Nephron (organoid): ENCODE measurements at regions not wholly inside any gene's neighbourhood (a gene's known extent, or its start where the extent isn't known, plus 50 kb on each side); places are given as distances from the start of the nearest gene placed in this dataset.

Source experiments
- H3K27ac Mint-ChIP-seq, 3 experiments: 2 replicates each; pipeline ENCODE4 v1.8.0; 2020; ENCODE audit warnings: mixed read lengths in 3 of 3, mild to moderate bottlenecking in 2 of 3, moderate library complexity in 1 of 3
- H3K27me3 Mint-ChIP-seq: 2 replicates; pipeline ENCODE4 v1.8.0; 2021; ENCODE audit warnings: low read depth, mild to moderate bottlenecking, moderate library complexity, mixed read lengths
- H3K36me3 Mint-ChIP-seq: 2 replicates; pipeline ENCODE4 v1.8.0; 2020; ENCODE audit warnings: low read depth, mixed read lengths
- H3K4me1 Mint-ChIP-seq: 2 replicates; pipeline ENCODE4 v1.8.0; 2020; ENCODE audit warnings: mixed read lengths
- H3K4me3 Mint-ChIP-seq, 3 experiments: 2 replicates each; pipeline ENCODE4 v1.8.0; 2020; ENCODE audit warnings: mild to moderate bottlenecking in 3 of 3, mixed read lengths in 3 of 3, moderate library complexity in 2 of 3
- H3K9me3 Mint-ChIP-seq: 2 replicates; pipeline ENCODE4 v1.8.0; 2020; ENCODE audit warnings: mixed read lengths
- TF ChIP-seq, protein P1 (sequence below), 3 experiments: fragments of 200-600 bp; sonication (generic); IDR thresholded peaks; one replicate each; pipeline ENCODE4 v1.5.0; 2021; ENCODE audit warnings: antibody characterized with exemption in 3 of 3; ENCODE audit not compliant: unreplicated experiment in 3 of 3

- H3K9me3 Mint-ChIP-seq: no peaks in the 10 kb centered on the region
- TF ChIP-seq, protein P1, sequence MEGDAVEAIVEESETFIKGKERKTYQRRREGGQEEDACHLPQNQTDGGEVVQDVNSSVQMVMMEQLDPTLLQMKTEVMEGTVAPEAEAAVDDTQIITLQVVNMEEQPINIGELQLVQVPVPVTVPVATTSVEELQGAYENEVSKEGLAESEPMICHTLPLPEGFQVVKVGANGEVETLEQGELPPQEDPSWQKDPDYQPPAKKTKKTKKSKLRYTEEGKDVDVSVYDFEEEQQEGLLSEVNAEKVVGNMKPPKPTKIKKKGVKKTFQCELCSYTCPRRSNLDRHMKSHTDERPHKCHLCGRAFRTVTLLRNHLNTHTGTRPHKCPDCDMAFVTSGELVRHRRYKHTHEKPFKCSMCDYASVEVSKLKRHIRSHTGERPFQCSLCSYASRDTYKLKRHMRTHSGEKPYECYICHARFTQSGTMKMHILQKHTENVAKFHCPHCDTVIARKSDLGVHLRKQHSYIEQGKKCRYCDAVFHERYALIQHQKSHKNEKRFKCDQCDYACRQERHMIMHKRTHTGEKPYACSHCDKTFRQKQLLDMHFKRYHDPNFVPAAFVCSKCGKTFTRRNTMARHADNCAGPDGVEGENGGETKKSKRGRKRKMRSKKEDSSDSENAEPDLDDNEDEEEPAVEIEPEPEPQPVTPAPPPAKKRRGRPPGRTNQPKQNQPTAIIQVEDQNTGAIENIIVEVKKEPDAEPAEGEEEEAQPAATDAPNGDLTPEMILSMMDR (IDR thresholded peaks at IDR 0.05; ENCODE audit: unreplicated experiment in 3 of 3): no peak
- H3K4me1 Mint-ChIP-seq: no peaks in the 10 kb centered on the region
- H3K27ac Mint-ChIP-seq: no peak overlapping the region
- no peaks in the 10 kb centered on the region for H3K36me3 Mint-ChIP-seq
- no peaks in the 10 kb centered on the region for H3K27me3 Mint-ChIP-seq
- no peak overlapping the region for H3K4me3 Mint-ChIP-seq
Observed at GRCh38 chr11:33959855-33960400, 68.1 kb upstream of the LMO2 start.

GRCh38 chr11:33957304-33957917 is 65.5 kb upstream of the LMO2 start:
- Mint-ChIP-seq H3K36me3 (no peaks in the 10 kb centered on the region), H3K4me1 (no peaks in the 10 kb centered on the region), H3K4me3 (no peak overlapping the region), H3K9me3 (no peaks in the 10 kb centered on the region), H3K27me3 (peaks cover 3% of the 10 kb centered on the region), H3K27ac (no peak overlapping the region)
- TF ChIP-seq, protein P1 (IDR thresholded peaks at IDR 0.05; ENCODE audit: unreplicated experiment in 3 of 3): no peak

GRCh38 chr11:33956611-33957010 is 64.7 kb upstream of the LMO2 start:
- Mint-ChIP-seq H3K27ac (no peak overlapping the region), H3K9me3 (no peaks in the 10 kb centered on the region), H3K4me1 (no peaks in the 10 kb centered on the region), H3K4me3 (no peak overlapping the region), H3K27me3 (peaks cover 3% of the 10 kb centered on the region), H3K36me3 (no peaks in the 10 kb centered on the region)
- TF ChIP-seq, protein P1 (IDR thresholded peaks at IDR 0.05; ENCODE audit: unreplicated experiment in 3 of 3): no peak

DNA sequence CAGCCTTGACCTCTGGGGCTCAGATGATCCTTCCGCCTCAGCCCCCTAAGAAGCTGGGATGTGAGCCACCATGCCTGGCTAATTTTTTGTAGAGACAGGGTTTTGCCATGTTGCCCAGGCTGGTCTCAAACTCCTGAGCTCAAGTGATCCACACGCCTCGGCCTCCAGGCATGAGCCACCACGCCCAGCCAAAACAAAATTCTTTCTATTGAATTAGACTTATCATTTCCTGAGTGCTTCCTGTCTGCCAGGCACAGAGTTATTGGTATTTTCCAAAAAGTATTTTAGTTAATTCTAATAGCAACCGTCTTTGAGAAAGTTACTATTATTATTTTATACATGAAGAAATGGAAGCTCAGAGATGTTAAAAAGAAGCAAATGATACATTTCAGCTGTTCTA is 61.4 kb upstream of the LMO2 start:
- no peak overlapping the region for H3K27ac Mint-ChIP-seq
- no peaks in the 10 kb centered on the region for H3K4me1 Mint-ChIP-seq
- H3K27me3 Mint-ChIP-seq: peaks cover 3% of the 10 kb centered on the region
- H3K4me3 Mint-ChIP-seq: no peak overlapping the region
- no peaks in the 10 kb centered on the region for H3K9me3 Mint-ChIP-seq
- TF ChIP-seq, protein P1 (IDR thresholded peaks at IDR 0.05; ENCODE audit: unreplicated experiment in 3 of 3): no peak
- H3K36me3 Mint-ChIP-seq: no peaks in the 10 kb centered on the region

- no peak overlapping the region for H3K27ac Mint-ChIP-seq
- TF ChIP-seq, protein P1 (IDR thresholded peaks at IDR 0.05; ENCODE audit: unreplicated experiment in 3 of 3): no peak
Observed at GRCh38 chr11:33952805-33953204, 60.9 kb upstream of the LMO2 start.

More at GRCh38 chr11:33952805-33953204, 60.9 kb upstream of the LMO2 start:
- Mint-ChIP-seq H3K4me1 (no peaks in the 10 kb centered on the region), H3K4me3 (no peak overlapping the region), H3K36me3 (no peaks in the 10 kb centered on the region), H3K9me3 (no peaks in the 10 kb centered on the region), H3K27me3 (peaks cover 3% of the 10 kb centered on the region)
